Pancreas (tissue), 10 donors: ENCODE measurements at regions not wholly inside any gene's neighbourhood (a gene's known extent, or its start where the extent isn't known, plus 50 kb on each side); places are given as distances from the start of the nearest gene placed in this dataset.
"Not testable (repeated sequence)": the region's sequence is repeated elsewhere in the genome, so short reads cannot be mapped to it uniquely, and the experiment has no call there.

Experiments used
- ATAC-seq, 4 donors: fragments of 200-7000 bp; cut with Tn5 transposase; one replicate each; pipeline versions ENCODE4 v1.8.0 to v1.9.1; 2020; ENCODE audit warnings: mild to moderate bottlenecking in 4 of 4, moderate library complexity in 4 of 4
- DNase-seq, 6 donors: peaks; one replicate each; pipeline ENCODE4 v3.0.0-alpha.2; 2020
- FAIRE-seq: peaks from 2 replicates; lab custom pipeline; 2012; peaks lifted over from hg19 to GRCh38; lab: Jason Lieb, UNC
- H3K27ac ChIP-seq, 4 donors: fragments of 200-600 bp; sonication (generic); 1 replicate in 3 of 4; 2 replicates in 1 of 4; pipeline versions ENCODE4 v1.5.0 to v1.8.0; 2020
- H3K27me3 ChIP-seq, 4 donors: fragments of 200-600 bp; one replicate each; pipeline ENCODE4 v1.8.0; 2021
- H3K36me3 ChIP-seq, 3 donors: fragments of 200-600 bp; sonication (generic) in 1 of 3; one replicate each; pipeline versions ENCODE4 v1.5.0 to v1.8.0; 2020 to 2021
- H3K4me1 ChIP-seq, 3 donors: fragments of 200-600 bp; one replicate each; pipeline ENCODE4 v1.8.0; 2021
- H3K4me3 ChIP-seq, 4 donors: fragments of 200-600 bp; sonication (generic) in 2 of 4; one replicate each; pipeline versions ENCODE4 v1.5.0 to v1.8.0; 2020 to 2021
- H3K9me3 ChIP-seq, 4 donors: fragments of 200-600 bp; one replicate each; pipeline ENCODE4 v1.8.0; 2021
- WGBS, 2 donors: extraction: QIAGEN DNeasy Blood & Tissue Kit; methylation state at CpG; one replicate each; pipeline ENCODE4 v1.1.7; 2013; 5-methylcytosine and 5-hydroxymethylcytosine counted together
- intact Hi-C, 3 donors: fragments of 100-400 bp; cut with DNase I; formaldehyde crosslinking; loops; one replicate each; pipeline versions ENCODE4 v1.11.1 to v1.14.2; 2022
- TF ChIP-seq, protein P1 (sequence below), 4 donors: fragments of 200-600 bp; sonication (generic) in 3 of 4; IDR thresholded peaks; one replicate each; pipeline versions ENCODE4 v1.5.0 to v1.8.0; 2021; ENCODE audit warnings: antibody characterized with exemption in 4 of 4
- donor health status: healthy with polysubstance abuse.
- donor health status: DM: no; HTN: no; CAD: no; lungs with moderate emphysema.
- donor health status: DM: no; HTN: no; CAD: no.
- donor health status: control.
- donor health status: control.
- donor health status: Bipolar disorder and iron deficiency.
- donor health status: DM: yes; HTN: yes; CAD: no.
- donor health status: DM: no; HTN: no; CAD: no.
- donor health status: DM: no; HTN: no; CAD: no.
- donor health status: DM: yes; HTN: yes; CAD: no.

DNA sequence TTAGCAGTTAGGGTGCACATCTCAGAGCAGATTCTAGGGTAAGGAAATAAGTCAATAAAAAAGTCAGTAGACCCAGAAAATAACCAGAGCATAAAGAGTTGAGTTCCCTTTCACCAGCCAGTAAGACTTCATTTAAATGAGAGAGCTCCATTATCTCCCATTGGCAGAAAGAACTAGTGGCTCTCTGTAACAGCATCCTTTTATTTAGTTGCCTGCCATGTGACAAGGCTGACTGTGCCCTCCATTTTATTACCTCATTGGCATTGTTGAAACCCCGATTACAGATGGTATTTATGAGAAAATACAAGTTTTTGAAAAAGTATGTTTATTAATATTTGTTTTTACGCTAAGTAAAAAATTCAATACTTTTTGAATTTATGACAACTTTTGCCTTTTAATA lies 859.5 kb upstream of the NDST4 start:
- Histone ChIP-seq H3K4me1 (no peaks in the 10 kb centered on the region), H3K9me3 (no peaks in the 10 kb centered on the region), H3K27ac (no peak overlapping the region), H3K4me3 (no peak overlapping the region), H3K27me3 (no peaks in the 10 kb centered on the region), H3K36me3 (no peaks in the 10 kb centered on the region)
- FAIRE-seq (no peak), DNase-seq (no peak), ATAC-seq (no peak)
- 57 to 77% methylated on average over 2 of the region's 2 CpGs for WGBS, 2 donors
- TF ChIP-seq, protein P1, sequence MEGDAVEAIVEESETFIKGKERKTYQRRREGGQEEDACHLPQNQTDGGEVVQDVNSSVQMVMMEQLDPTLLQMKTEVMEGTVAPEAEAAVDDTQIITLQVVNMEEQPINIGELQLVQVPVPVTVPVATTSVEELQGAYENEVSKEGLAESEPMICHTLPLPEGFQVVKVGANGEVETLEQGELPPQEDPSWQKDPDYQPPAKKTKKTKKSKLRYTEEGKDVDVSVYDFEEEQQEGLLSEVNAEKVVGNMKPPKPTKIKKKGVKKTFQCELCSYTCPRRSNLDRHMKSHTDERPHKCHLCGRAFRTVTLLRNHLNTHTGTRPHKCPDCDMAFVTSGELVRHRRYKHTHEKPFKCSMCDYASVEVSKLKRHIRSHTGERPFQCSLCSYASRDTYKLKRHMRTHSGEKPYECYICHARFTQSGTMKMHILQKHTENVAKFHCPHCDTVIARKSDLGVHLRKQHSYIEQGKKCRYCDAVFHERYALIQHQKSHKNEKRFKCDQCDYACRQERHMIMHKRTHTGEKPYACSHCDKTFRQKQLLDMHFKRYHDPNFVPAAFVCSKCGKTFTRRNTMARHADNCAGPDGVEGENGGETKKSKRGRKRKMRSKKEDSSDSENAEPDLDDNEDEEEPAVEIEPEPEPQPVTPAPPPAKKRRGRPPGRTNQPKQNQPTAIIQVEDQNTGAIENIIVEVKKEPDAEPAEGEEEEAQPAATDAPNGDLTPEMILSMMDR (IDR thresholded peaks at IDR 0.05) = no peak
- intact Hi-C loops = no loop called here

DNA sequence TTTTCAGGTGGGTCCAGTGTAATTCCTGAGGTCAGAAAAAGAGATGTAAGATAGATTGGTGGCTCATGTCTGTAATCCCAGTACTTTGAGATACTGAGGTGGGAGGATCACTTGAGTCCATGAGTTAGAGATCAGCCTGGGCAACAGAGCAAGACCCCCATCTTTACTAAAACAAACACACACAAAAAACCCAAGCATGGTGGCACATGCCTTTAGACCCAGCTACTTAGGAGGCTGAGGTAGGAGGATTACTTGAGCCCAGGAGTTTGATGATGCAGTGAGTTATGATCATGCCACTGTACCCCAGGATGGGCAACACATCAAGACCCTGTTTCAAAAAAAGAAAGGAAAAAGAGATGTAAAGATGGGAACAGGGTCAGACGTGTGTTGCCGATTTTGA lies 857.4 kb upstream of the NDST4 start:
- H3K27me3 ChIP-seq = no peaks in the 10 kb centered on the region
- FAIRE-seq (no peak), ATAC-seq (no peak), DNase-seq (no peak)
- no peaks in the 10 kb centered on the region for H3K4me1 ChIP-seq
- H3K9me3 ChIP-seq = no peaks in the 10 kb centered on the region
- no peak overlapping the region for H3K27ac ChIP-seq
- intact Hi-C loops = no loop called here
- no peak overlapping the region for H3K4me3 ChIP-seq
- TF ChIP-seq, protein P1 (IDR thresholded peaks at IDR 0.05) = no peak
- WGBS, 2 donors = 71 to 76% methylated on average over 2 of the region's 2 CpGs
- H3K36me3 ChIP-seq = no peaks in the 10 kb centered on the region

DNA sequence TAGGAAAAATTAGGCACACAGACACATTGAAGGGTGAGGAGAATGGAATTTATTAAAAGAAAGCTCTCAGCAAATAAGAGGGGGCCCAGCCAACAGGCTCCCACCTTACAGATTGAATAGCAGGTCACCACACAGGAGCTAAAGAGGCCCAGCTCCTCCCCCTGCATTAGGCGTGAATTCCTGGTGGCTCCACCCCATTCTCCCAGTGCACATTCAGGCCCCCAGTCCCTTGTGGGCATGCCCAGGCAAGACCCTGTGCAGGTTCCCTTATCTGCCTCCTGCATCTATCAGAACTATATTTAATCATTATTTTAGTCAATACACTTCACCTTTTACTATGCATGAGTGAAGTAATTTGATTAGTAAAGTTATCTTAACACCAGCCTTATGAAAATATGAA lies 856.3 kb upstream of the NDST4 start:
- H3K4me1 ChIP-seq = no peaks in the 10 kb centered on the region
- FAIRE-seq = no peak
- ATAC-seq = no peak
- H3K27ac ChIP-seq = no peak overlapping the region
- no peaks in the 10 kb centered on the region for H3K9me3 ChIP-seq
- no peaks in the 10 kb centered on the region for H3K36me3 ChIP-seq
- no peak for DNase-seq
- TF ChIP-seq, protein P1 (IDR thresholded peaks at IDR 0.05) = no peak
- no peaks in the 10 kb centered on the region for H3K27me3 ChIP-seq
- H3K4me3 ChIP-seq = no peak overlapping the region
- intact Hi-C loops = no loop called here
- WGBS, 2 donors = 50 to 62% methylated on average over 1 of the region's 1 CpG

DNA sequence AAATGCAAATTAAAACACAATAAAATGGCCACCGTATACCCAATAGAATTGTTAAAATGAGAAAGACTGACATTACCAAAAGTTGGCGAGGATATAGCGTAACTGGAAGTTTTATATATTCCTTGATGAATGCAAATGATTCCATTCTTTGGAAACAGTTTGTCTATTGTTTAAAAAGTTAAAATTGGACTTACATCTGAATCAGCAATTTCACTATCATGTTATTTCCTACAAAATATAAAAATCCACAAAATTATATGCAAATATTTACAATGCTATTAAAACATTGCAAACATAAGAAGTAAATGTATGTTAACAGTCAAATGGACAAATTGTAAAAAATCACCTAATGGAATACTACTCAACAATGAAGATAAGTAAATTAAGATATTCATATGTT lies 852.2 kb upstream of the NDST4 start:
- intact Hi-C loops = no loop called here
- WGBS, 2 donors = 78 to 87% methylated on average over 3 of the region's 3 CpGs
- FAIRE-seq = peak; percentile 26
- no peaks in the 10 kb centered on the region for H3K4me1 ChIP-seq
- DNase-seq = no peak
- H3K27me3 ChIP-seq = no peaks in the 10 kb centered on the region
- H3K27ac ChIP-seq = no peak overlapping the region
- ATAC-seq = no peak
- no peaks in the 10 kb centered on the region for H3K36me3 ChIP-seq
- TF ChIP-seq, protein P1 (IDR thresholded peaks at IDR 0.05) = no peak
- no peaks in the 10 kb centered on the region for H3K9me3 ChIP-seq
- no peak overlapping the region for H3K4me3 ChIP-seq

DNA sequence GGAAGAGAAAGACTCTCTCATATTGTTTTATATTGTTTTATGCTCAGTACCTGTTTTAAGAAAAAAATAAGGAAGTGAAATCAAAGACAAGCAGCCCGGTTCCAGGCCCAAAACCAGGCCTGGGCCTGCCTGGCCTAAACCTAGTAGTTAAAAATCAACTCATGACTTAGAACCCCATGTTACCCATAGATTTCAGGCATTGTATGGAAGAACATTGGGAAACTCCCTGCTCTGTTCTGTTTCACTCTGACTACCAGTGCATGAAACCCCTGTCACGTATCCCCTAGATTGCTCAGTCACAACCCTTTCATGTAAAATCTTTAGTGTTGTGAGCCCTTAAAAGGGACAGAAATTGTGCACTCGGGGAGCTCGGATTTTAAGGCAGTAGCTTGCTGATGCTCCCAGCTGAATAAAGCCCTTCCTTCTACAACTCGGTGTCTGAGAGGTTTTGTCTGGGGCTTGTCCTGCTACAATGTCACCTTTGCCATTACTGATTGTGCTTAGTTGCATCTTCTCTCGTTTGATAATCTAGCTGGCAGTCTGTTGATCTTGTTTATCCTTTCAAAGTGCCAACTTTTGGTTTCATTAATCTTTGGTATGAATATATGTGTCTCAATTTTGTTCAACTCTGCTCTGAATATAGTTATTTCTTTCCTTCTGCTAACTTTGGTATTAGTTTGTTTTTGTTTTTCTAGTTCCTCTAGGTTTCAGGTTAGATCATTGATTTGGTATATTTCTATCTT lies 842.8 kb upstream of the NDST4 start:
- 55 to 59% methylated on average over 6 of the region's 6 CpGs for WGBS, 2 donors
- FAIRE-seq, intact Hi-C loops, H3K27me3 ChIP-seq, H3K4me3 ChIP-seq, H3K4me1 ChIP-seq, H3K27ac ChIP-seq, H3K9me3 ChIP-seq, DNase-seq, H3K36me3 ChIP-seq, ATAC-seq: not testable (repeated sequence)
